Endothelial cell of umbilical vein (primary cell): ENCODE measurements at regions not wholly inside any gene's neighbourhood (a gene's known extent, or its start where the extent isn't known, plus 50 kb on each side); places are given as distances from the start of the nearest gene placed in this dataset.
"Not testable (repeated sequence)": the region's sequence is repeated elsewhere in the genome, so short reads cannot be mapped to it uniquely, and the experiment has no call there.

Source experiments
- BruUV-seq: library from RNA; stranded (reverse); fragments of 400-500 nt; replicated peaks from 2 replicates; lab custom pipeline; 2021; lab: Mats Ljungman, UMichigan
- CTCF ChIA-PET: fragments of 300-600, 350-600 bp; sonication (Branson Sonifier 250); formaldehyde crosslinking; loops from one replicate; lab custom pipeline; 2021; ENCODE audit warnings: antibody characterized with exemption, inconsistent platforms; lab: Charles Lee
- POLR2A ChIA-PET: fragments of 300-600, 350-600 bp; sonication (Branson Sonifier 250); formaldehyde crosslinking; loops from one replicate; lab custom pipeline; 2021; ENCODE audit warnings: antibody characterized with exemption, inconsistent platforms; lab: Charles Lee
- DNase-seq: peaks from one replicate; pipeline ENCODE4 v3.0.0-alpha.2; 2011; ENCODE audit warnings: low read depth, low spot score
- FAIRE-seq: peaks from 2 replicates; lab custom pipeline; 2011; peaks lifted over from hg19 to GRCh38; lab: Jason Lieb, UNC
- H2AFZ ChIP-seq: 2 replicates; pipeline ENCODE4 v1.6.0; 2012; ENCODE audit warnings: low read depth, low read length, control low read depth, inconsistent platforms
- H3K27ac ChIP-seq: 2 replicates; pipeline ENCODE4 v1.5.1; 2011; ENCODE audit warnings: low read depth, mild to moderate bottlenecking, control low read depth, low read length, moderate library complexity; ENCODE audit not compliant: insufficient read depth
- H3K27me3 ChIP-seq, 2 experiments: 2 replicates each; pipeline versions ENCODE4 v1.6.0 to v1.6.1; 2011; ENCODE audit warnings: low read length in 2 of 2, mixed read lengths in 1 of 2; ENCODE audit not compliant: control insufficient read depth in 2 of 2, insufficient read depth in 2 of 2
- H3K36me3 ChIP-seq, 2 experiments: 2 replicates in 1 of 2; 3 replicates in 1 of 2; pipeline ENCODE4 v1.5.1; 2011; ENCODE audit warnings: low read length in 2 of 2, mild to moderate bottlenecking in 1 of 2, moderate library complexity in 1 of 2; ENCODE audit not compliant: control insufficient read depth in 2 of 2, insufficient read depth in 2 of 2; ENCODE audit errors: extremely low read depth in 1 of 2
- H3K4me1 ChIP-seq: 3 replicates; pipeline ENCODE4 v1.5.1; 2011; ENCODE audit warnings: mild to moderate bottlenecking, low read length; ENCODE audit not compliant: control insufficient read depth, insufficient read depth; ENCODE audit errors: extremely low read depth
- H3K4me2 ChIP-seq: 2 replicates; pipeline ENCODE4 v1.6.1; 2011; ENCODE audit warnings: low read length, control low read depth, mixed read lengths; ENCODE audit not compliant: insufficient read depth
- H3K4me3 ChIP-seq, 3 experiments: fragments of 200-600 bp in 1 of 3; sonication (generic), shearing (Covaris generic) in 1 of 3; replicated peaks in 1 of 3; 2 replicates each; pipeline ENCODE4 v1.5.1; 2011 to 2016; ENCODE audit warnings: control low read depth in 3 of 3, low read length in 3 of 3, mild to moderate bottlenecking in 2 of 3, inconsistent platforms in 1 of 3, low read depth in 1 of 3, moderate library complexity in 1 of 3; ENCODE audit not compliant: insufficient read depth in 1 of 3
- H3K79me2 ChIP-seq: 2 replicates; pipeline ENCODE4 v1.6.0; 2012; ENCODE audit warnings: low read length, inconsistent platforms; ENCODE audit not compliant: control insufficient read depth, insufficient read depth
- H3K9ac ChIP-seq: replicated peaks from 2 replicates; pipeline ENCODE3; 2011; ENCODE audit warnings: low read length, control low read depth; ENCODE audit not compliant: insufficient read depth; ENCODE audit errors: extremely low read depth
- H3K9me1 ChIP-seq: replicated peaks from 3 replicates; pipeline ENCODE4 v1.6.0; 2011; ENCODE audit warnings: mild to moderate bottlenecking, low read length; ENCODE audit not compliant: control insufficient read depth, insufficient read depth; ENCODE audit errors: extremely low read depth
- H3K9me3 ChIP-seq: replicated peaks from 2 replicates; pipeline ENCODE4 v1.5.1; 2012; ENCODE audit warnings: low read length, inconsistent platforms; ENCODE audit not compliant: control insufficient read depth, insufficient read depth
- H4K20me1 ChIP-seq: replicated peaks from 2 replicates; pipeline ENCODE3; 2011; ENCODE audit warnings: mild to moderate bottlenecking, low read length; ENCODE audit not compliant: control insufficient read depth, insufficient read depth; ENCODE audit errors: extremely low read depth
- EZH2 ChIP-seq: IDR thresholded peaks from 2 replicates; pipeline ENCODE4 v1.6.1; 2012; ENCODE audit warnings: borderline replicate concordance, low read depth, mild to moderate bottlenecking, moderate library complexity, low read length, inconsistent platforms; ENCODE audit not compliant: severe bottlenecking
- FOS ChIP-seq: IDR thresholded peaks from 2 replicates; pipeline ENCODE4 v1.6.1; 2011; ENCODE audit warnings: mild to moderate bottlenecking, low read length, moderate library complexity, borderline replicate concordance; ENCODE audit not compliant: insufficient read depth
- GATA2 ChIP-seq: IDR thresholded peaks from 2 replicates; pipeline ENCODE4 v1.7.0; 2011; ENCODE audit warnings: low read depth, mild to moderate bottlenecking, moderate library complexity, mixed read lengths, low read length; ENCODE audit not compliant: insufficient read length, insufficient read depth
- JUN ChIP-seq: IDR thresholded peaks from 2 replicates; pipeline ENCODE4 v1.6.1; 2011; ENCODE audit warnings: borderline replicate concordance, low read depth; ENCODE audit not compliant: insufficient read length, insufficient read depth
- MYC ChIP-seq: IDR thresholded peaks from one replicate; pipeline ENCODE4 v1.6.1; 2011; ENCODE audit warnings: mild to moderate bottlenecking, low read depth, low read length
- POLR2A ChIP-seq: IDR thresholded peaks from 2 replicates; pipeline ENCODE4 v1.6.1; 2012; ENCODE audit warnings: low read depth, mild to moderate bottlenecking, control low read depth, low read length
- POLR2AphosphoS5 ChIP-seq: IDR thresholded peaks from 2 replicates; pipeline ENCODE4 v1.6.1; 2012; ENCODE audit warnings: low read depth, mild to moderate bottlenecking, control low read depth, low read length, moderate library complexity; ENCODE audit not compliant: insufficient read depth
- dilution Hi-C: fragments of 300-500 bp; cut with MboI; formaldehyde crosslinking; loops from one replicate; pipeline ENCODE4 v1.15.0; 2019; ENCODE audit warnings: low sequenced_read_pairs; ENCODE audit not compliant: extremely low pct_ligation_motif_present
- intact Hi-C: fragments of 100-400 bp; cut with micrococcal nuclease; formaldehyde crosslinking; loops from one replicate; pipeline ENCODE4 v1.10.0; 2022
- TF ChIP-seq, protein P1 (sequence below): IDR thresholded peaks from 2 replicates; pipeline ENCODE4 v1.6.1; 2011; ENCODE audit not compliant: insufficient read depth, insufficient read length
- TF ChIP-seq, protein P2 (sequence below), 2 donors: IDR thresholded peaks; 1 replicate in 1 of 2; 2 replicates in 1 of 2; pipeline ENCODE4 v1.5.1; 2011; ENCODE audit warnings: low read length in 2 of 2, mild to moderate bottlenecking in 2 of 2, moderate library complexity in 2 of 2, control low read depth in 1 of 2, inconsistent platforms in 1 of 2, low read depth in 1 of 2; ENCODE audit not compliant: insufficient read depth in 1 of 2; ENCODE audit errors: extremely low read depth in 1 of 2

DNA sequence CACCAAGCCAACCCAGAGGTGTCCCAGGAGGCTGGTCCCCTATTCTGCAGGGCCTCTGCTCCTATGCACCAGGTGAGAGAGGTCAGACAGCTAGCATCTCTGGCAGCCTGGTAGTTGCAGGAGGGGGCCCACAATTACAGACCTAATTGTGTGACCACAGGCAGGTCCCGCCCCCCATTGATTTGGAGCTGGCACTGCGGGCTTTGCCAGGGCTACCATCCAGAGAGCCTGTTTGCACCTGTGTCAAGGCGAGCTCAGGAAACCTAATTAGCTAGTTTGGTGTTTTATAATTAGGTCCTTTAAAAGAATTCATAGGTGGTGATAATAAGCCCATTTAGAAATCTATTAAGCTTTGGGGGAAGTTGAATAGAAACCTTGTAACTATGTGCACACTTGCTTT lies 90.2 kb downstream of the MRM1 start:
- FAIRE-seq (no peak), DNase-seq (no peak)
- Histone ChIP-seq H3K4me1 (no peaks in the 10 kb centered on the region), H4K20me1 (no peaks in the 10 kb centered on the region), H3K9ac (no peak overlapping the region), H3K4me3 (no peak overlapping the region), H3K27ac (no peak overlapping the region), H3K9me3 (no peaks in the 10 kb centered on the region), H3K36me3 (no peaks in the 10 kb centered on the region), H3K9me1 (no peaks in the 10 kb centered on the region), H2AFZ (no peak overlapping the region), H3K79me2 (no peaks in the 10 kb centered on the region), H3K27me3 (peaks cover 1 to 2% of the 10 kb centered on the region in 2 experiments), H3K4me2 (no peak overlapping the region)
- intact Hi-C loops = no loop called here
- ChIA-PET POLR2A (no interaction called here), CTCF (no interaction called here)
- no TSS peak for BruUV-seq
- no peak for TF ChIP-seq POLR2A
- TF ChIP-seq MYC = no peak
- TF ChIP-seq FOS = no peak
- dilution Hi-C loops = no loop called here

DNA sequence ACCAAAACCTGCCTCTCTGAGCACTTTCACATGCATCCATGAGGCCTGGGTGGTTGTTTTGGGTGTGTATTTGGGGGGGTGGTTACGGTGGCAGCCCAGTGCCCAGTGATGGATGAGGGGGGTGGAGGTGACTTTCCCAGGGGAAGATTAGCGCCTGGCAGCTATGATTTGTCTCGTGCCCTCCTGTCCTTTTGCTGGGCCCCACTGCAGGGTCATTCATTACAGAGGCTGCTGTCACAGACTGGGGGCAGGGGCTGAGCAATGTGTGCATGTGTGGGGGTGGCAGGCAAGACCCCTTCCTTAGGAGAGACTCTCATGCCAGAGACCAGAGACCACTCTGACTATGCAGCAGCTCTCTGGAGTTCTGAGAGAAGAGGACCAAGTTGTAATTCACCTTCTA lies 93.7 kb downstream of the MRM1 start:
- no peak overlapping the region for H3K9ac ChIP-seq
- H3K27me3 ChIP-seq = peaks cover 0 to 2% of the 10 kb centered on the region in 2 experiments
- no peak overlapping the region for H3K4me3 ChIP-seq
- no TSS peak for BruUV-seq
- no peak overlapping the region for H2AFZ ChIP-seq
- no peak for DNase-seq
- FAIRE-seq = no peak
- no peak overlapping the region for H3K4me2 ChIP-seq
- intact Hi-C loops (no loop called here), dilution Hi-C loops (no loop called here)
- POLR2A ChIA-PET = no interaction called here
- H4K20me1 ChIP-seq = no peaks in the 10 kb centered on the region
- H3K36me3 ChIP-seq = no peaks in the 10 kb centered on the region
- no peaks in the 10 kb centered on the region for H3K79me2 ChIP-seq
- H3K4me1 ChIP-seq = no peaks in the 10 kb centered on the region
- no peak overlapping the region for H3K27ac ChIP-seq
- CTCF ChIA-PET = no interaction called here
- no peak for TF ChIP-seq POLR2AphosphoS5
- TF ChIP-seq POLR2A = no peak
- TF ChIP-seq FOS = no peak
- no peak for TF ChIP-seq JUN
- TF ChIP-seq, protein P1, sequence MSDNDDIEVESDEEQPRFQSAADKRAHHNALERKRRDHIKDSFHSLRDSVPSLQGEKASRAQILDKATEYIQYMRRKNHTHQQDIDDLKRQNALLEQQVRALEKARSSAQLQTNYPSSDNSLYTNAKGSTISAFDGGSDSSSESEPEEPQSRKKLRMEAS = no peak
- no peak for TF ChIP-seq GATA2
- TF ChIP-seq MYC = no peak
- TF ChIP-seq EZH2 = no peak
- TF ChIP-seq, protein P2, sequence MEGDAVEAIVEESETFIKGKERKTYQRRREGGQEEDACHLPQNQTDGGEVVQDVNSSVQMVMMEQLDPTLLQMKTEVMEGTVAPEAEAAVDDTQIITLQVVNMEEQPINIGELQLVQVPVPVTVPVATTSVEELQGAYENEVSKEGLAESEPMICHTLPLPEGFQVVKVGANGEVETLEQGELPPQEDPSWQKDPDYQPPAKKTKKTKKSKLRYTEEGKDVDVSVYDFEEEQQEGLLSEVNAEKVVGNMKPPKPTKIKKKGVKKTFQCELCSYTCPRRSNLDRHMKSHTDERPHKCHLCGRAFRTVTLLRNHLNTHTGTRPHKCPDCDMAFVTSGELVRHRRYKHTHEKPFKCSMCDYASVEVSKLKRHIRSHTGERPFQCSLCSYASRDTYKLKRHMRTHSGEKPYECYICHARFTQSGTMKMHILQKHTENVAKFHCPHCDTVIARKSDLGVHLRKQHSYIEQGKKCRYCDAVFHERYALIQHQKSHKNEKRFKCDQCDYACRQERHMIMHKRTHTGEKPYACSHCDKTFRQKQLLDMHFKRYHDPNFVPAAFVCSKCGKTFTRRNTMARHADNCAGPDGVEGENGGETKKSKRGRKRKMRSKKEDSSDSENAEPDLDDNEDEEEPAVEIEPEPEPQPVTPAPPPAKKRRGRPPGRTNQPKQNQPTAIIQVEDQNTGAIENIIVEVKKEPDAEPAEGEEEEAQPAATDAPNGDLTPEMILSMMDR (IDR thresholded peaks at IDR 0.05; ENCODE audit: extremely low read depth in 1 of 2, insufficient read depth in 1 of 2, low read depth in 1 of 2, low read length in 2 of 2) = no peak
- no peaks in the 10 kb centered on the region for H3K9me1 ChIP-seq
- no peaks in the 10 kb centered on the region for H3K9me3 ChIP-seq

DNA sequence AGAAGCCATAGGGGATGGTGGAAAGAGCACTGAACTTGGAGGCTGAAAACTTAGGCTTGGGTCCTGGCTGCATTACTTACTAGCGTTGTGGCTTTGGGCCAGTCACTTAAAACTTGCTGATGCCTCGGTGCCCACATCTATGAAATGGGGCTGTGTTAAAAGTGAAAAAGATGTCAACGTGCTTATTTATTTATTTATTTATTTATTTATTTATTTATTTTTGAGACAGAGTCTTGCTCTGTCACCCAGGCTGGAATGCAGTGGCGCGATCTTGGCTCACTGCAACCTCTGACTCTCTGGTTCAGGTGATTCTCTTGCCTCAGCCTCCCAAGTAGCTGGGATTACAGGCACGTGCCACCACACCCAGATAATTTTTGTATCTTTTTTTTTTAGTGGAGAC lies 94.3 kb downstream of the MRM1 start:
- POLR2A ChIA-PET = not testable (repeated sequence)

More for the DNA sequence above, 94.3 kb downstream of the MRM1 start:
- H3K27me3 ChIP-seq, H3K79me2 ChIP-seq, BruUV-seq, H3K36me3 ChIP-seq, H3K9ac ChIP-seq, H4K20me1 ChIP-seq, H3K27ac ChIP-seq, H3K4me1 ChIP-seq, dilution Hi-C loops, H3K4me2 ChIP-seq, DNase-seq, CTCF ChIA-PET, H3K9me3 ChIP-seq, intact Hi-C loops, FAIRE-seq, H3K4me3 ChIP-seq, H3K9me1 ChIP-seq, H2AFZ ChIP-seq: not testable (repeated sequence)
